GM19397 (cell line): ENCODE measurements at regions not wholly inside any gene's neighbourhood (a gene's known extent, or its start where the extent isn't known, plus 50 kb on each side); places are given as distances from the start of the nearest gene placed in this dataset.

ENCODE experiments used
- ATAC-seq: cut with Tn5 transposase; IDR thresholded peaks from one replicate; pipeline ENCODE4 v1.9.1; 2021; ENCODE audit warnings: mild to moderate bottlenecking, moderate library complexity; ENCODE audit not compliant: unreplicated experiment

DNA sequence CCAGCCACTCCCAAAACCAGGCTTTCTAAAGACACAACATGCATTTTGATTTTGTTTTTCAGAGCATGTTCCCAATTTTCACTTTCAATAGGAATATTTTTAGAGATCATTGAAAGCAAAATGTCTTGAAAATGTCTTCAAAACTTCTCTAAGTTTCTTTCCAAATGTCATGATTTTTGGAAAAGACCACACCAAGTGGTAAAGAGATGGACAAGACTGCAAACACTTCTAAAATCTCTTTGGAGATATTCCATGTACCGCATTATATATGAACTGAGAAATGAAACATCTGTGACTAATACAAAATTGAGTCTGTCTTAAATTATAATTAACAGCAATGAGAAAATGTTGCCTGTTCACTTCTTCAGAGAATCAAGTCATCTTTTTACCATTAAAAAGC is 418.0 kb upstream of the PKN2 start:
- ATAC-seq, result no peak

DNA sequence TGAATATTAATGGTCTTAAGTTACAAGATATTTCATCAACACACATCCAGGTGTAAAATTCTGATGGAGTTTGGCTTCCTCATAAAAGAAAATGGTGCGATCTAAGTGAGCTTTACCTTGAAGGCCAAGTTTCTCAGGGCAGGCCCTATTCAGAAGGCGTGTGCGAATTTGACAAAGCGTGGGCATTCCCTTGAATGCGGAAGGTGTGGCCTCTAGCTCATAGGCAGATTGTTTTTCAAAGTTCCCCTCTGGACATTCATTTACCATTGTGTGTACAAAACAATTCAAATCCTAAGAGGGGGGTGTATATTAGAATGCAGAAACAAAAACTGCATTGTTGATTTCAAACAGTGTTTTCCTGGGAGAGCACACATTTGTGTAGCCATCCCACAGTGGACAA is 411.9 kb upstream of the PKN2 start:
- ATAC-seq, result no peak

DNA sequence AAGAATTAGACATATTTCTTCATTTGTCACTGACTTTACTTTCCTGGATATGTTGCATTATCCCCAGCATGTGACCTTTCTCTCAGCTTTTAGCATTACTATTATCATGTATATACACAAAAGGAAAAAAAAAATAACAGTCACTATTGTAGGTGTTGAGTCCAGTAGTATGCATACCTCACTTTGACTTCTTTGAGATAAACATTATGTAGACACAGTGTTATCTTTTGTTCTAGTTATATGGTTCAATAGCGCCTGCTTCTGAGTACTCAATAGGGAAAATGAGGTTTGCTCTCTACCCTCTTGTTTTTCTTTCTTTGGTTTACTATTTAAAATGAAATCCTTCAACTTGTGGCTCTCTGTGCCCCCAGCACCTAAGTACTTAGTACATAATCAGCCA is 409.6 kb upstream of the PKN2 start:
- no peak for ATAC-seq

DNA sequence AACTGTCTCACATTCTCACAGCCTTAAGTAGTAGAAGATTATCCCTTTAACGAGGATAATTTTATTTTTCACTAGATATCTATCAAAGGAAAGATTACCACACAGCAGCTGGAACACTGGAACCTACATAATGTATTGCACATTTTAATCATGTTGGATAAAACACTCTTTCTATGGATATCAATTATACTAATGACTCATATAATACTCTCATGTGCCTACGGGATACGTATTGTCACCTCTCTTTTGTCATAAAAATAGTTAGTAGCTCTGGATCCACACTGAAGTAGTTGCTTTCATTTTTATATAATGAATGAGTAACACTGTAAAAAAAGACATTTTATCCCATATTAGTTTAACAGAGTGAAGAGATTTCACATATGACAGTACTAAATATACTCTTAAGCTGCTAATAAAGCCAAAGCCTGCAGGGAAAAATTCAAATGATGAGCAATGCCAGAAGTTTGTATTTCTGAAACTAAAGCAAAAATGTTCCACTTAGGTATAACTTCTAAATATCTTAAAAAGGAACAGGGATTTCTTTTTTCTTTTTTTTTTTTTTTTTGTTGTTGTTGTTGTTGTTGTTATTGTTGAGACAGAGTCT is 408.7 kb upstream of the PKN2 start:
- no peak for ATAC-seq

DNA sequence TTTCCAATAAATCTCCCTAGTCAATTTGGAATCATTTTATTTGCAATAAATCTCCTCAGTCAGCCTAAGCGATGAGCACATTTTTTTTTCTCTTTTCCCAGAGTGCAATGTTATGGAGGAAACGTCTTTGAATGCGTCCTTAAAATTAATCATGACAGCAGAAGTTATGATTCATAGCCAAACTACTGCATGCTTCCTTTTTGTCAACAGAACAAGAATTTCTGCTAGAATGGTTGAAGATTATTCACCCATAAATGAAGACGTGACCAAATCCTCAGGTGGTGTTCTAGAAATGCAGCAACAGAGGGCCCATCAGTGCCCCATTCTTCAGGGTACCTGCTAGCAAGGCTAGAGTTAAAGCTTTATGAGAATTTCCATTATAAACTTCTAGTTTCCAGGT is 407.9 kb upstream of the PKN2 start:
- ATAC-seq, result no peak

DNA sequence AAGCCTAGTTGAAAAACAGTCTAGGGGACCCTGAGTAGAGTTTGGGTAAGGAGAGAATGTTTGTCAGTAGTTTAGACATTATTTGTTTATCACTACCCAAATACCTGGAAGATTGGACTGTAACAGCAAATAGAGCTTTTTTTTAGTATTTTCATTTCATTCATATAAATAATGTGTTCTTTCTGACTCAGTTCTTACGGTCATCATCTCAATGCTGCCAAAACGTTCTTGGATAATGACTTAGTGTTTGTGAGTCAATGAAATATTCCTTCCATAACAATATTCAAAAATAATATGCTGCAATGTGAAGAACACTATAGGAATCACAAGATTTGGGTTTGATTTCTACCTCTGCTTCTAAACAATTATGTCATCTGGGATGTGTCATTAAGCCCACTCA is 400.0 kb upstream of the PKN2 start:
- no peak for ATAC-seq

DNA sequence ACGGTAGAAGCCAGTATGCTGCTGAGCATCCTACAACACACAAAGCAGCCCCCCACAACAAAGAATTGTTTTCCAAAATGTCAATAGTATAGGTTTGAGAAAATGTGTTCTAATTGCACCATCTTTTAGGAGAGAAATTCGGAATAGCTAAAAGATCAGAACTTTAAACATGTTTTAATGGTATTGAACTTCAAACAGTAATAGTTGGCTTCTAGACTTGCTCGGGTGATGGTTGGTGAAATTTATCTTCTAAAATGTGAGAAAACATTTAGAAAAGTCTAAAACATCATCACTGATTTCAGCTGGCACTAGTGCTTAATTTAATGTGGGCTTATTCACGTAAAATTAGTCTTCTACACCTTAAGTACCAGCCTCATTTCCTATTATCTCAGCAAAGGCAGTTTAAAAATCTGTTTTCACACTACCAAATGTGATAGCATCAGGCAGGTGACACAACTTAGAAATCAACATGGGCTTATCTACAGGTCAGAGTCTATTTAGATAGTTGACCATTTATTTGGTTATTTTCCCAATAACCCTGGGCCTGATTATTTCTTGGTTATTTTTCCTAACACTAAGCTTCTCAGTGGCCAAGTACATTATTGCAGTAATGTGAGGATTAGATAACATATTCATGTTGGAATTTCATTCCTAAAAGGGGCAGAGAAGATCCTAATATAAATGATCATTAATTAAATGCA is 399.3 kb upstream of the PKN2 start:
- no peak for ATAC-seq

DNA sequence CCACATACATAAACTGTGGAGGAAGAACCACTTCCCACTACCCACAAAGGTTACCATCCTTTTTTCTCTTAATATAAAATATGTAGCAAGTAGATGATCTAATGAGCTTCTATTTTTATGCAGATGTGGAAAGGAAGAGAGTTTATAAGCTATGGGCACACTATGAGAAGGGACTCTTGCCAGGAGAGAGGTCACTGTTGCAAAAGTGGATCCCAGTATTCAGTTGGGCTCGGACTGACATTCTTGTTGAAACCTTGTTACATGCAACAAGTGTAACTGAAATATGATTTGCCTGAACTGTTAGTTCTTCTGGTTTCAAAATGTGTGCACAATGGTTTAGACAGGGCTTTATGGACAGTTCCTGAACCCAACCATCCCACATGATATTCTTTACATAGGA is 397.4 kb upstream of the PKN2 start:
- no peak for ATAC-seq

DNA sequence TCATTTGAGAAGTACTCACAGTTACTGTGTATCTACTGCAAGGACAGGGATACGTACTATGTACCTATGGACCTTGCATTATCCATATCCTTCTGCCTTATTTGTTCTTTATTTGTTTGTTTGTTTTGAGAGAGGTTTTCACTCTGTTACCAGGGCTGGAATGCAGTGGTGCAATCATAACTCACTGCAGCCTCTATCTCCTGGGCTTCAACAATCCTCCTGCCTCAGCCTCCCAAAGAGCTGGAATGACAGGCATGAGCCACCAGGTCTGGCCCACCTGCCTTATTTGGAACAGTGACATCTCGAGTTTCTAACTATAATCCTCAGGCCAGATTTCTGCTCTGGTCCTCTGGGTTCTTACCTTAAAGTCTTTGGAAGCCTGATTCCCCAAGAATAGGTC is 395.5 kb upstream of the PKN2 start:
- no peak for ATAC-seq

DNA sequence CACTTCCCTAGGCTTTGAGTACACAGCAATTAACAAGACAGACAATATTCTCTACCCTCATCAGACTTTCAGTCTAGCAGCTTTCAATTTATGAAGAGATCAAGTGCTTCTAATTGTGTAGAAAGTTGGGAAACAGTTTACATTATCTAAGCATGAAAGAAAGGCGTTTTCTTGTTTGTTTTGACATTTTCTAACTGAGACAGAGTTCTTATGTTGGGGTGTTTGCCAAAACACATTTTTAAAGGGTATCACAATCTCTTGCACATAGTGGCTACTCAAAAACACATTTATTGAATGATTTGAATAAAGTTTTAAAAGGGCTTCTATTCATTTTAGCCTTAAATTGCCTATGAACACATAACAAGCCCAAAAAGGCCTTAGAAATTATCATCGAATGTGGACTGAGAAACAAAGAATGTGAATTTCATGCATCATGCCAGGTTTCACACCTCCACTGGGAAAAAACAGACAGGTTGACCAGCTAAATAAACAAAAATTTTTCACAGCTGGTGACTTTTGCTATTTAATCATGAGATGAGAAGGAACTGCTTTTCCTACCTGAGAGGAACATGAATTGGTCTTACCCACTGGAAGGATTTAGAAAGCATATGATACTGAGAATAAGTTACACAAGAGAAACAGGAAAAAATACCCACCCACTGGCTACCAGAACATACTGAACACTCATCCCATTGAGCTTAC is 394.5 kb upstream of the PKN2 start:
- ATAC-seq, result no peak

DNA sequence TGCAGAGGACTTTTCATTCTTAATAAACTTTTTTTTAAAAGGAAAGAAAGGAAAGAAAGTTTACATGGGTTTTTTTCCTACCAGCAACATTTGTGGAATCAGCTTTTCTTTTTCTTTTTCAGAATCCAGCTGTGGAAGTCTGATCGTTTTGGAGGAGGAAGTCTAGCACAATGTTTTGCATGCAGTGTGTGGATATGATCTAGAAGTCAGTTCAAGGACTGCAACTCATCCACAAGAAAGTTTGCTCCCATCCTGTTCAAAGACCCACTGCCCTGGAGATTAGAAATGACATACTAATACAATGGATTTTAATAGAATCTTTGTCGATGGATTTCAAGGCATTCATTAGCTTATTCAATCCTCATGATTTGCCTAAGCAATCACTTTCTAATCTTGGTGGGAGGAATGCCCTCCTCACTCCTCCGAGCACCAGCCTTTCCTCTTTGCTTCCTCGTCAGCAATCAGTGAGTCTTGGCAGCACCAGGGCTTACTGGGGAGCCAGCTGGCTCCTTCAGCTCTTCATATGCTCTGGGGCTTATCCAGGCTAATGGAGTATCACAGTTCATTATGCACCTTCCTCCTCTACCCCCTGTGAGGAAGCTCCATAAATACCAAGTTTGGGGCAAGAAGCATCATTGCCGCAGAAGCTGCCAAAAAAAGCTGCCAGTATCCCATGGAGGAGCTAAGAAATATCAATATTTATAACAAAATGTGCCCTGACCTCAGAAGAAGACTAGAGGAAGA is 392.3 kb upstream of the PKN2 start:
- no peak for ATAC-seq

DNA sequence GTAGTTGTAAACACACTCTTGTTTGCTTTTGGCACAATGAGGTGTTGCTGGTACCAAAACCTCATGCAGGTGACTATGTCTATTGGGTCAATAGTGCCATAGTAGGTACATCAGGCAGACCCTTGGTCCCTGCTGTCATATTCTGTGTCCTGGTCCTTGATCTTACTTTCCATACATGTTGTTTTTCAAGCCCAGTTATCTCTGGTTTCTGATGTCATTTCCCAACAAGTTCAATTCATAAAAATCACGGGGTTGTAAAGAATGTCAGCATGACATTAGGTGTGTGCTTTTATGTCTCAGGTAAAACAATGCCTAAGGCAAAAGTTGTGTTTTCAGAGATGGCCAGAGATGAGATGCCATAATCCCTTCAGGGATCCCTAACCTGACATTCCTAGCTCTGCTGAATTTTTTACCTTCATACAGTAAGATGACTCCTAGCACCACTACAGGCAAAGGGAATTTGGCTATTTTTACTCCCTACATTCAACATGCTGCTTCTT is 390.3 kb upstream of the PKN2 start:
- no peak for ATAC-seq

DNA sequence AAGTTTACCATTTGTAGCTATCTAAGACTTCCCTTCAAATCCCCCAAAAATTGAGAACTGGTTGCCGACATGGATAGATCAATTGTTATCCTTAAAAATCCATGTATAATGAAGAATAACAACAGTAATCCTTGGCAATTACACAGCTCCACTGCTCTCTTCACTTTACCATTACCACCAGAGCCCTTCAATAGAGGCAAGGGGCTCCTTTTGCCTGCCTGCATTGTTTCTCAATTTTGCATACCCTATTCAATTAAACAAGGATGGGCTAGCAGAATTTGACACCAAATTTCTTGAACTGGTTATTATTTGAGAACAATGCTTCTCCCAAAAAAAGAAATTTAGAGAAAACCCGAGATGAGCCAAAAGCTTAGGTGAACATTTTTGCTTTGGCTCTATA is 387.8 kb upstream of the PKN2 start:
- ATAC-seq, result no peak

DNA sequence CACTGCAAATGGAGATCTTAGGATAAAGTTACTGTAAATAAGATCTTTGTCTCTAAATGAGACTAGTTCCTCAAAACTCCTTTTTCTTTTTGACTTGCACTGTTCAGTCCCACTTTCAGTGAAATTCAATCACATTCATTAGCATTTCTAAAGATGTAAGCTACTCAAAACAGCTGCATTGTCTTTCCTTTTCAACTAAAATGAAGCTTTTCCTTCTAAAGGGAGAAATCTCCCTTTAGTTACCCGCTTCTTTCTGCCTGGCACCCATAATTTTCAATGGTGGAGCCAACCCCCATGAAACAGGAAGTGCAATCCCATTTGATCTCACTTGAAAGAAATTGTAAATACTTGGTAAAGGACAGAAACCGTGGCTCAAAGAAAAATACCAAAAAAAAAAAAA is 387.4 kb upstream of the PKN2 start:
- no peak for ATAC-seq

DNA sequence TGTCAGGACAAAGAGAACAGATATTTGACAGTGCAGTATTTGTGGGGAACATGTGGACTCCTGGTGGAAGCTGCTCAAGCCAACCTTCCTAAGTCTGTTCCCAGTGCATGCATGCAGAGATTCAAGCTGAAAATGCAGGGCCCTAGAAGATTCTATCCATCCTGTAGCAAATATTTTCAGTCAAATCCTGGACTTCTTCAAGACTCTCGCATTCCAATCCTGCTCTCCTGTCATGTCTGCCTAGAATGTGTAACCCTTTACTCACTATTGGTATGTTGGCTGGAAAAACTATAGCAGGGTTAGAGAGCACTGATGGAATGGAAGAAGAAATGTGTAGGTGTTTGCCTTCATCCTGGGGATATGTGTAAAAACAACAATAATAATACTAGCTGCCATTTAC is 385.6 kb upstream of the PKN2 start:
- no peak for ATAC-seq

DNA sequence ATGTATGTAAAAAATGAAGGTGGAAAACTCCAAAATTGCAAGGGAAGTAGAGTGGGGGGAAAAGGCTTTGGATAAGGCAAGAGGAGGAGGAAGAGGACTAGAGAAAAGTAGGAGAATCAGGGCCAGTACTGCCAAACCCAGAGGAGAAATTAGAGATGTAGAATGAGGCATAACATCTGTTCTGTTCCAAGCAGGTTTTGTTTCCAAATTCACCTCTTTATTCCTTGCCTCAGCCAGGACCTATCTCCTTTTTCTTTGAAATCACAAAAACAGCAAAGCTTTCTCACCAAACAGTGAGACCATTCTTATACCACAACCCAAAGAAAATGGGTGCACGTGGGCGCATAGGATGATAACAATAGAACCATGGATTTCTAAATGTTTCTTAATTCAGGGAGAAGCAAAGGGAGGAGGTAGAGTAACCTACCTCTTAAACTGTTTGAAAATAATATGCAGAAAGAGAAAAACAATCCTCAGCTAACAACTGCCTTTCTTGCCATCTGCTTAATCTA is 383.3 kb upstream of the PKN2 start:
- ATAC-seq, result no peak

DNA sequence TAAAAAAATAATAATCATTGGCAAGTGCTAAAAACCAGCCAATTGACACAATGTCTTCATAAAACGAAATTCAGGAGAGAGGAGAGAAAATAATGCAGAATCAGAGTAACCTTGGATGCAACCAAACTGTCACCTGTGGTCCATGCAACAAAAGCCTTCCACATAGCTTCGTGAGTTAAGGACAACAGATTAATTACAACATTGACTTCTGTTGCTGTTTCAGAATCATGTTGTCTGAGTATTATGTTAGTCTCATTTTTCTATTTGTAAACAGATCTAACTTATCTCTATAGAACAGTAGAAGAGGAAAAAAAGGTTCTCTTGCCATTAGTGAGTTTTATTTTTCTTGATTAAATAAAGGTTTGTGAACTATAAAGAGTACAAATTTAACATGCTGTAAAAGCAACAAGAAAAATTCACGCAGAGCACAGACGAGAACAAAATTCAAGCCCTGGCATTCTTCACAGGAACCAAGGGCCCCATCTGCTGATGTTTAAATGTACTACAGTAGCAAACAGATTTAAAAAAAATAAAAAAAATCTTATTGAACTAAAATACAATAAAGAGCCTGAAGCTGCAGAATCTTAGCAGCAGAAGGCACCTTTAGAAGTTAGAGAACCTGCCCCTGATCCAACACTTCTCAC is 381.1 kb upstream of the PKN2 start:
- ATAC-seq, result no peak

DNA sequence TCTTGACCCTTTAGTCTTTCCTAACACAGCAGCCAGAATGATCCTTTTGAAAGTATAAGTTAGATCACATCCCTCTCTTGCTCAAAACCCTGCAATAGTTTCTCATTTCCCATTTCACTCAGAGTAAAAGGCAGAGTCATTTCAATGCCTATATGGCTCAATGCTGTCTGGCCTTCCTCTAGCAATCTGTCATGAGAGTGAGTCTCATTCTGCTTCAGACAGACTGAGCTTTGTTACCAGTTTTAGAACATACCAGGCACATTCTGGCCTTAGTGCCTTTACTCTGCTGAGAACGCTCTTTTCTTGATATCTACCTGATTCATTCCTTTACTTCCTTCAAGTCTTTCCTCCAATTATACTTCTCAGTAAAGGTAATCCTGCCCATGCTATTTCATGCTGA is 372.8 kb upstream of the PKN2 start:
- ATAC-seq, result no peak

DNA sequence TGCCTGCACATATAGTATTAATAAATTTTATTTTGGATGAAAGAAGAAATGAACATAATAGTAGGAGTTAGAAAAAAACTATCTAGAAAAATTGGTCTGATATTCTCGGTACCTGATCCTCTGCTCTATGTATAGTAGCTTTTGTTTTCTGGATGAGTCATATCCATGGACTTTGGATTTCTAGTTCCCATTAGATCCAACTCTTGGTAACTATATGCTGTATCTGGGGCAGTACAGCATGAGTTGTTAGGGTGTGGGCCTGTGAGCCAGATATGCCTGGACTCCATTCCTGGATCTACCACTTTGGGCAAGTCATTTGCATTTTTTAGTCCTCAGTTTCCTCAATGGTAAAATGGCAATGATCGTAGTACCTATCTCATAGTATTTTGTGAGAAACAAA is 372.2 kb upstream of the PKN2 start:
- ATAC-seq, result no peak

DNA sequence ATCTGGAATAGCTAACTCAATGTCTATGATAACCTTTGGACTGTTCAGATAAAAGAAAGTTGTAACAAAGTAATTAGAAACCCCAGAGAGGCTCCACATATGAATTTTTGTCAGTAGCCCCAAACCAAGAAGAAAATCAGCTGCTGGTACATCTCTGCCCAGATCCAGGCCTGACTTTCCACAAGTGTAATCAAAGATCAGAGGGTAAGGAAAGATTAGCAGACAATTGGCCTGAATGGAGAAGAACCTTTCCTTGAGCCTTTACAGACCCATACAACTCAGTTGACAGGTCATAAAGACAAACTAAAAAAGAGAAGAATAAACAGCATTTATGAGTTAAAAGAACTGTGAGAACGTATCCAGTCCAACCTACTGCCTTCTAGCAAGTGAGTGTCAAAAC is 366.7 kb upstream of the PKN2 start:
- ATAC-seq, result no peak

DNA sequence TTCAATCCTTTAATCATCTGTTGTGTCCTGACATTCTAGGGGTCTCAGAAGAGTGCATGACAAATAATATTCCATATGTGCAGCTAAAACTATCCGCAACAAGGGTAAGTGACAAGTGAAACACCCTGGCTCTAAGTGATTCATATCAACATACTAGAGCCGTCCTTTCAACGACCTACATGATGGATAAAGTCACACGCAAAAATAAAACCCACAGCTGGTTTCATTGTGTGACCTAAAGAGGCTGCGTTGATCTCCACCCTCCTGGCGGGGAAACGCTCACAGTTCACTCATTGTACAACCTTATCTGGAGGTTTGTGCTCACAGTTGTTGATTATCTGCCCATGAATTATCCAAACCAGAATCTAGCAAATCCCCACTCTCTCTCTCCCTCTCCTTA is 365.3 kb upstream of the PKN2 start:
- ATAC-seq, result no peak
